ENCODE measurements at regions not wholly inside any gene's neighbourhood (a gene's known extent, or its start where the extent isn't known, plus 50 kb on each side); places are given as distances from the start of the nearest gene placed in this dataset.
A peak's percentile ranks its signal among the peaks of the same experiment; 100 is the strongest.

- no peak for DNase-seq (ENCODE audit: low read depth, low spot score)
- H3K27me3 ChIP-seq (ENCODE audit: control insufficient read depth, insufficient read depth, low read length) = no peaks in the 10 kb centered on the region
- no peaks in the 10 kb centered on the region for H3K36me3 ChIP-seq (ENCODE audit: control insufficient read depth, insufficient read depth, low read length)
- no peak overlapping the region for H3K27ac ChIP-seq (ENCODE audit: low read length)
- WGBS (ENCODE audit: insufficient coverage, insufficient read length) = no CpG with 5 or more reads among the region's 2 CpGs
- no peaks in the 10 kb centered on the region for H3K9me3 ChIP-seq (ENCODE audit: control insufficient read depth, insufficient read depth, low read length)
- H3K4me3 ChIP-seq (ENCODE audit: low read length) = no peak overlapping the region
- H3K4me1 ChIP-seq (ENCODE audit: control insufficient read depth, insufficient read depth, low read length) = no peaks in the 10 kb centered on the region
Measured at GRCh38 chr9:79469164-79469563, 102.6 kb upstream of the TLE4 start.

DNA sequence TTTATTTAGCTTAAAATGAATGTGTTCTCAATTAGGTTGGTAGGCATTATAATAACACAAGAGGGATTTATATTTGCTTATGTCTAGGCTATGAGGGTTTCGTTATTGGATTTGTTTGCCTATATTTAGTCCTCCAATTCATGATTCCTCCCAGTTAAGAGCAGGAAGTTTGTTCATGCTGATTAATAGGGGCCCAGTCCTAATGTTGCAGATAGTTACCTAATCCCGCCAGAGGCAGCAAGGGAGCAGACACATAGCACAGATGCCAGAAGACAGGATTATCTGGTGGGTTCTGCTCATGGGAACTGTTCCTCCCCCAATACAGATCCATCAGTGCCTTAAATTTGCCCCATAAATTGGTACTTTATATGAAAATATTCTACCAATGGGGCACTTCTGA lies 100.8 kb upstream of the TLE4 start:
- no peaks in the 10 kb centered on the region for H3K9me3 ChIP-seq (ENCODE audit: control insufficient read depth, insufficient read depth, low read length)
- no peaks in the 10 kb centered on the region for H3K36me3 ChIP-seq (ENCODE audit: control insufficient read depth, insufficient read depth, low read length)
- WGBS (ENCODE audit: insufficient coverage, insufficient read length) = no CpG with 5 or more reads among the region's 2 CpGs
- no peaks in the 10 kb centered on the region for H3K4me1 ChIP-seq (ENCODE audit: control insufficient read depth, insufficient read depth, low read length)
- DNase-seq (ENCODE audit: low read depth, low spot score) = no peak
- no peak overlapping the region for H3K4me3 ChIP-seq (ENCODE audit: low read length)
- no peaks in the 10 kb centered on the region for H3K27me3 ChIP-seq (ENCODE audit: control insufficient read depth, insufficient read depth, low read length)
- H3K27ac ChIP-seq (ENCODE audit: low read length) = no peak overlapping the region

DNA sequence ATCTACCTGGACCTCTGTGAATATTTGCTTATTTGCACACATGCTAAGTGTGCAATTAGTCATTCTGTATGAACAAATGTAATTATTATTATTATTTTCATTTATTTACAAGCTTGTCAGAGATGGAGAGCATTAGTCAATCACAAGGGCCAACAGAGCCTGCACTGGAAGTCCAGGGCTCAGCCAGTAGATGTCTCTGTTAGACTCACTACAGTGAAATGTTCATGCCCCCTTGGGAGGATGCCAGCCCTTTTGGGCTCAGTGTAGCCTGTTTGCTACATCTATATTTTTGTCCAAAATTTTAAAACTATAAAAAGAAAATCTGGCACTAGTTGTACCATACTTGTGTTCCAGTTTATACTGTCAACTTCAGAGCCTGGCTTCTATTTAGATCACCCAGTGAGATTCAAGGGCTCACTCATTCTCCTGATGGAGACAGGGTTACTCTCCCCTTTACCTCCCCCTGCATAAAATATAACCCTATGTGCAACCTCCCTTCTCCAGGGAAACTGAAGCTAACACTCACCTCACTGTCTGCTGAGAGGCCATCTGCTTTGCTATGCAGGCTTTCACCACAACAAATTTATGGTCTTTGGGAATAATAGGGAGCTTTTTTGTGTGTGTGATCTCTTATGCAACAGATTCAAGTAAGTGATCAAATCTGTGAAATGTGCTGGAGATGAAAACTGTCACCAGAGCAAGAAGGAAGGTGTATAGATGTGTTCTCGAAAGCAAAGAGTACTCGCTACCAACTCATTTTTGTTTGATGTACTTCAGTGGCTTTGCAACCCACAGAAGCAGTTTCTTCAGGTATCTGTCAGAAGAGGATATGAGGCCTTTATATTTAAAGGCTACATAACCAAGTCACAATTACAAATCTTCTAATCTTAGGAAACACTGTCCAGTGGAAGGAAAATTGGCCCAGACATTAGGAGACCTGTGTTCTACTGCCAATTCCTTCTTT lies 99.9 kb upstream of the TLE4 start:
- no peak overlapping the region for H3K27ac ChIP-seq (ENCODE audit: low read length)
- DNase-seq (ENCODE audit: low read depth, low spot score) = no peak
- H3K36me3 ChIP-seq (ENCODE audit: control insufficient read depth, insufficient read depth, low read length) = no peaks in the 10 kb centered on the region
- no peaks in the 10 kb centered on the region for H3K27me3 ChIP-seq (ENCODE audit: control insufficient read depth, insufficient read depth, low read length)
- no CpG with 5 or more reads among the region's 2 CpGs for WGBS (ENCODE audit: insufficient coverage, insufficient read length)
- H3K4me3 ChIP-seq (ENCODE audit: low read length) = no peak overlapping the region
- no peaks in the 10 kb centered on the region for H3K4me1 ChIP-seq (ENCODE audit: control insufficient read depth, insufficient read depth, low read length)
- H3K9me3 ChIP-seq (ENCODE audit: control insufficient read depth, insufficient read depth, low read length) = no peaks in the 10 kb centered on the region

GRCh38 chr9:79473704-79474103 lies 98.1 kb upstream of the TLE4 start:
- Histone ChIP-seq H3K4me3 (ENCODE audit: low read length) (no peak overlapping the region), H3K4me1 (ENCODE audit: control insufficient read depth, insufficient read depth, low read length) (no peaks in the 10 kb centered on the region), H3K36me3 (ENCODE audit: control insufficient read depth, insufficient read depth, low read length) (no peaks in the 10 kb centered on the region), H3K27ac (ENCODE audit: low read length) (no peak overlapping the region), H3K27me3 (ENCODE audit: control insufficient read depth, insufficient read depth, low read length) (no peaks in the 10 kb centered on the region), H3K9me3 (ENCODE audit: control insufficient read depth, insufficient read depth, low read length) (no peaks in the 10 kb centered on the region)
- no peak for DNase-seq (ENCODE audit: low read depth, low spot score)
- no CpG with 5 or more reads among the region's 1 CpG for WGBS (ENCODE audit: insufficient coverage, insufficient read length)

DNA sequence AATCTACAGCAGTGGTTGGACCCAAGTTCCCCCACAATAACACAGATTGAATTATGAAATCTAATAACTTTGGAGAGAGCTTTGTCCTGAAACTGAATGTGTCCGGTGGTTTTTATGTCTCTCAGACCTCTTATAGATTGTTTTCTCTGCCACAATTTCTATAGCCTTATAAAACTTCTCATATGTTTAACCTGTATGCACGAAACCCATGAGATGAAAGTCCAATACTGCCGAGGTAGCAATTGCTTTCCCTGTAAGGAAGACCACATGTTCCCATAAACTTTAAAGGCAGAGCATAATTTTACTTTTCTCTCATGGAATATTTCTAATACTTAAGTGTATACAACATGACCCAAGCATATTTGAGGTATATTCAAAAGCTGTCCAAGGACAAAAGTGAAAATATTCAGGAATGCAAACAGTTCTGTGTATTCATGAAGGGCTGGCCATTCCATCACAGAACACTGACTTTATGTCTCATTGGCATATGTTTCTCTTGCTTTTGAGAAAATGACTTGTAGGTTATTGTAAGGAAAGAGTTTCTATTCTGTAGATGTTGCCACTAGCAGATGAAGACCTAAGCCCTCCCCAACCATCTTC lies 94.4 kb upstream of the TLE4 start:
- Histone ChIP-seq H3K4me1 (ENCODE audit: control insufficient read depth, insufficient read depth, low read length) (no peaks in the 10 kb centered on the region), H3K9me3 (ENCODE audit: control insufficient read depth, insufficient read depth, low read length) (no peaks in the 10 kb centered on the region), H3K4me3 (ENCODE audit: low read length) (no peak overlapping the region), H3K36me3 (ENCODE audit: control insufficient read depth, insufficient read depth, low read length) (no peaks in the 10 kb centered on the region), H3K27ac (ENCODE audit: low read length) (no peak overlapping the region), H3K27me3 (ENCODE audit: control insufficient read depth, insufficient read depth, low read length) (no peaks in the 10 kb centered on the region)
- no peak for DNase-seq (ENCODE audit: low read depth, low spot score)
- no CpG with 5 or more reads among the region's 3 CpGs for WGBS (ENCODE audit: insufficient coverage, insufficient read length)

- Histone ChIP-seq H3K9me3 (ENCODE audit: control insufficient read depth, insufficient read depth, low read length) (no peaks in the 10 kb centered on the region), H3K4me3 (ENCODE audit: low read length) (no peak overlapping the region), H3K27me3 (ENCODE audit: control insufficient read depth, insufficient read depth, low read length) (no peaks in the 10 kb centered on the region), H3K36me3 (ENCODE audit: control insufficient read depth, insufficient read depth, low read length) (no peaks in the 10 kb centered on the region), H3K27ac (ENCODE audit: low read length) (no peak overlapping the region), H3K4me1 (ENCODE audit: control insufficient read depth, insufficient read depth, low read length) (no peaks in the 10 kb centered on the region)
- no CpG with 5 or more reads among the region's 5 CpGs for WGBS (ENCODE audit: insufficient coverage, insufficient read length)
- DNase-seq (ENCODE audit: low read depth, low spot score) = peak; percentile 35
Measured at GRCh38 chr9:79477955-79478771, 93.6 kb upstream of the TLE4 start.

GRCh38 chr9:79480639-79481038 lies 91.1 kb upstream of the TLE4 start:
- no peak for DNase-seq (ENCODE audit: low read depth, low spot score)
- Histone ChIP-seq H3K9me3 (ENCODE audit: control insufficient read depth, insufficient read depth, low read length) (no peaks in the 10 kb centered on the region), H3K4me1 (ENCODE audit: control insufficient read depth, insufficient read depth, low read length) (no peaks in the 10 kb centered on the region), H3K27me3 (ENCODE audit: control insufficient read depth, insufficient read depth, low read length) (no peaks in the 10 kb centered on the region), H3K27ac (ENCODE audit: low read length) (no peak overlapping the region), H3K4me3 (ENCODE audit: low read length) (no peak overlapping the region), H3K36me3 (ENCODE audit: control insufficient read depth, insufficient read depth, low read length) (no peaks in the 10 kb centered on the region)
- no CpG with 5 or more reads among the region's 4 CpGs for WGBS (ENCODE audit: insufficient coverage, insufficient read length)

DNA sequence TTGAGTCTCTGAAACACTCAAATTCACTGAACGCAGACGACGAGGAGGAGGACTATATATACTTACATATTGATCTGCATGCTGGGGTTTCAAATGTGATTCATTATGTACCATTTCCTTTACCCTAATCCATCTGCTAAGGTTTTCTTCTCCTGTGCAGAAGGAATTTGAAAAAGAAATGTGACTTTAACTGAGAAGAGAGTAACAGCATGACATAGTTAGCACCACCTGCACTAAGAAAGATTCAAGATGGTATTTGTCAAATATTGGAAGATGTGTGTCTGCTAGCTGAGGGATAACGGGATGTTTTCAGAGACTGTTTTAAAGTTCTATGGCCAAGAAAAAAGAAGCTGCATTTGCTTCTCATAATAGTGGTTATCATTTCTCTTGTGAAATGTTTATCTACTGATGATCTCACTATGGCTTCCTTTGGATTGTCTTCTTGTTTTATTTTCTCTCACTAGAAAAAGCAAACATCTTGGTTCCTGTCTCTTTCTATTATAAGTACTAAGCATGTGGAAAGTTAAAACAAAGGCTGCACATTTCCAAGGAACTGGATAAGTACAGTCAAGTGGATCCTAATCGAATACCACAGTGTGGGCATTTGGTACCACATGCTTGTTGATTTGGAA lies 89.8 kb upstream of the TLE4 start:
- DNase-seq (ENCODE audit: low read depth, low spot score) = no peak
- WGBS (ENCODE audit: insufficient coverage, insufficient read length) = no CpG with 5 or more reads among the region's 5 CpGs

DNA sequence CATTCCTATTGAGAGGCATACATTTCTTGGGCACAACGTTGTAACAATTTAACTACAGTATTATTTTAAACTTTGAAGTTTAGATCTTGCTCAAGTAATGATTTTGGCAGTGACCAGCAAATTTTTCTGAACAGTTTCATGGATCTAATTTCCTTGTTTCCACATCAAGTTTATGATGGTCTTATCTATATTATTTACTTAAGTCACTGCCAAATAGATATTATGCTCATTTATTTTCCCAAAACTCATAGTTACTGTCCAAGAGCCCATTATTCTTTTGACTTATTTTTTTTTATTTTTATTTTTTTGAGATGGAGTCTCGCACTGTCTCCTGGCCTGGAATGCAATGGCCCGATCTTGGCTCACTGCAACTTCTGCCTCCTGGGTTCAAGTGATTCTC lies 86.5 kb upstream of the TLE4 start:
- Histone ChIP-seq H3K27me3 (ENCODE audit: control insufficient read depth, insufficient read depth, low read length) (no peaks in the 10 kb centered on the region), H3K9me3 (ENCODE audit: control insufficient read depth, insufficient read depth, low read length) (no peaks in the 10 kb centered on the region), H3K4me1 (ENCODE audit: control insufficient read depth, insufficient read depth, low read length) (no peaks in the 10 kb centered on the region), H3K4me3 (ENCODE audit: low read length) (no peak overlapping the region), H3K36me3 (ENCODE audit: control insufficient read depth, insufficient read depth, low read length) (no peaks in the 10 kb centered on the region), H3K27ac (ENCODE audit: low read length) (no peak overlapping the region)
- no peak for DNase-seq (ENCODE audit: low read depth, low spot score)
- no CpG with 5 or more reads among the region's 3 CpGs for WGBS (ENCODE audit: insufficient coverage, insufficient read length)

More for the DNA sequence above, 89.8 kb upstream of the TLE4 start:
- no peak overlapping the region for H3K4me3 ChIP-seq (ENCODE audit: low read length)
- H3K27ac ChIP-seq (ENCODE audit: low read length) = no peak overlapping the region
- H3K27me3 ChIP-seq (ENCODE audit: control insufficient read depth, insufficient read depth, low read length) = no peaks in the 10 kb centered on the region
- no peaks in the 10 kb centered on the region for H3K36me3 ChIP-seq (ENCODE audit: control insufficient read depth, insufficient read depth, low read length)
- H3K9me3 ChIP-seq (ENCODE audit: control insufficient read depth, insufficient read depth, low read length) = no peaks in the 10 kb centered on the region
- no peaks in the 10 kb centered on the region for H3K4me1 ChIP-seq (ENCODE audit: control insufficient read depth, insufficient read depth, low read length)

All from iPS DF 6.9 (cell line).